Activated naive CD4-positive, alpha-beta T cell treated with anti-CD3 and anti-CD28 coated beads, Interleukin-2, amount 10 ng/mL, durations not matched to agents 7 days and 5 days (primary cell): ENCODE measurements at regions not wholly inside any gene's neighbourhood (a gene's known extent, or its start where the extent isn't known, plus 50 kb on each side); places are given as distances from the start of the nearest gene placed in this dataset.

Experiments used
- CTCF ChIA-PET: fragments of 350-600 bp; sonication (Branson Sonifier 250); formaldehyde crosslinking; loops from one replicate; lab custom pipeline; 2021; ENCODE audit warnings: antibody characterized with exemption; lab: Charles Lee
- DNase-seq: peaks from one replicate; pipeline ENCODE4 v3.0.0-alpha.2; 2020
- H3K27ac Mint-ChIP-seq: one replicate; pipeline ENCODE4 v1.8.0; 2021; ENCODE audit warnings: mild to moderate bottlenecking, moderate library complexity, mixed read lengths
- H3K27me3 Mint-ChIP-seq: one replicate; pipeline ENCODE4 v1.8.0; 2021; ENCODE audit warnings: mild to moderate bottlenecking, mixed read lengths
- H3K36me3 Mint-ChIP-seq: one replicate; pipeline ENCODE4 v1.8.0; 2021; ENCODE audit warnings: mixed read lengths
- H3K4me1 Mint-ChIP-seq: one replicate; pipeline ENCODE4 v1.8.0; 2021; ENCODE audit warnings: mixed read lengths
- H3K4me3 Mint-ChIP-seq: one replicate; pipeline ENCODE4 v1.8.0; 2021; ENCODE audit warnings: mild to moderate bottlenecking, moderate library complexity, mixed read lengths
- H3K9me3 Mint-ChIP-seq: one replicate; pipeline ENCODE4 v1.8.0; 2021; ENCODE audit warnings: mixed read lengths

GRCh38 chr4:83191026-83191425 is 76.5 kb upstream of the PLAC8 start:
- no peak for DNase-seq
- Mint-ChIP-seq H3K4me1 (peaks cover 4% of the 10 kb centered on the region), H3K4me3 (no peak overlapping the region), H3K27me3 (no peaks in the 10 kb centered on the region), H3K36me3 (peaks cover 3% of the 10 kb centered on the region), H3K27ac (no peak overlapping the region), H3K9me3 (peaks cover 3% of the 10 kb centered on the region)
- CTCF ChIA-PET: no interaction called here

- Mint-ChIP-seq H3K4me3 (no peak overlapping the region), H3K27me3 (no peaks in the 10 kb centered on the region), H3K27ac (no peak overlapping the region), H3K9me3 (peaks cover 1% of the 10 kb centered on the region), H3K4me1 (peaks cover 4% of the 10 kb centered on the region), H3K36me3 (peaks cover 3% of the 10 kb centered on the region)
- CTCF ChIA-PET: interaction anchor here (1.0 to 1.5 kb wide), 2 partner anchors 8 to 11 kb away, joined by 3 read pairs; no protein-coding TSS in a partner anchor
- DNase-seq: no peak
Measured at GRCh38 chr4:83189631-83190136, 75.2 kb upstream of the PLAC8 start.

GRCh38 chr4:83180431-83180968 is 66.0 kb upstream of the PLAC8 start:
- peaks cover 9% of the 10 kb centered on the region for H3K27me3 Mint-ChIP-seq
- no peak for DNase-seq
- CTCF ChIA-PET: no interaction called here
- no peaks in the 10 kb centered on the region for H3K4me1 Mint-ChIP-seq
- H3K4me3 Mint-ChIP-seq: no peak overlapping the region
- no peaks in the 10 kb centered on the region for H3K9me3 Mint-ChIP-seq
- peaks cover 1% of the 10 kb centered on the region for H3K36me3 Mint-ChIP-seq
- no peak overlapping the region for H3K27ac Mint-ChIP-seq

- H3K36me3 Mint-ChIP-seq: peaks cover 1% of the 10 kb centered on the region
- no peak for DNase-seq
- peaks cover 9% of the 10 kb centered on the region for H3K27me3 Mint-ChIP-seq
- H3K27ac Mint-ChIP-seq: no peak overlapping the region
- CTCF ChIA-PET: no interaction called here
- no peak overlapping the region for H3K4me3 Mint-ChIP-seq
- peaks cover 3% of the 10 kb centered on the region for H3K9me3 Mint-ChIP-seq
- H3K4me1 Mint-ChIP-seq: peaks cover 3% of the 10 kb centered on the region
Measured at GRCh38 chr4:83179205-83179604, 64.7 kb upstream of the PLAC8 start.

- no peak overlapping the region for H3K4me3 Mint-ChIP-seq
- H3K27me3 Mint-ChIP-seq: peaks cover 9% of the 10 kb centered on the region
- no peak for DNase-seq
- H3K4me1 Mint-ChIP-seq: peaks cover 3% of the 10 kb centered on the region
- peaks cover 4% of the 10 kb centered on the region for H3K36me3 Mint-ChIP-seq
- CTCF ChIA-PET: no interaction called here
- H3K9me3 Mint-ChIP-seq: peaks cover 3% of the 10 kb centered on the region
- no peak overlapping the region for H3K27ac Mint-ChIP-seq
Measured at GRCh38 chr4:83178029-83178428, 63.5 kb upstream of the PLAC8 start.

GRCh38 chr4:83177182-83177581 is 62.7 kb upstream of the PLAC8 start:
- Mint-ChIP-seq H3K27ac (no peak overlapping the region), H3K27me3 (peaks cover 9% of the 10 kb centered on the region), H3K4me1 (peaks cover 3% of the 10 kb centered on the region), H3K36me3 (peaks cover 4% of the 10 kb centered on the region), H3K9me3 (peaks cover 5% of the 10 kb centered on the region), H3K4me3 (no peak overlapping the region)
- CTCF ChIA-PET: no interaction called here
- DNase-seq: no peak

- H3K27ac Mint-ChIP-seq: no peak overlapping the region
- H3K9me3 Mint-ChIP-seq: peaks cover 9% of the 10 kb centered on the region
- peaks cover 5% of the 10 kb centered on the region for H3K27me3 Mint-ChIP-seq
- H3K4me3 Mint-ChIP-seq: no peak overlapping the region
- CTCF ChIA-PET: no interaction called here
- no peak for DNase-seq
- H3K36me3 Mint-ChIP-seq: peaks cover 7% of the 10 kb centered on the region
- H3K4me1 Mint-ChIP-seq: peaks cover 12% of the 10 kb centered on the region
Measured at GRCh38 chr4:83174844-83175414, 60.4 kb upstream of the PLAC8 start.

- Mint-ChIP-seq H3K27ac (no peak overlapping the region), H3K9me3 (peaks cover 15% of the 10 kb centered on the region), H3K4me3 (no peak overlapping the region)
Measured at GRCh38 chr4:83172371-83172770, 57.8 kb upstream of the PLAC8 start.

GRCh38 chr4:83171436-83172039 is 57.0 kb upstream of the PLAC8 start:
- Mint-ChIP-seq H3K4me1 (peaks cover 19% of the 10 kb centered on the region), H3K4me3 (no peak overlapping the region), H3K27ac (peak overlapping the region; percentile 67), H3K36me3 (peaks cover 12% of the 10 kb centered on the region), H3K9me3 (peaks cover 15% of the 10 kb centered on the region), H3K27me3 (no peaks in the 10 kb centered on the region)
- CTCF ChIA-PET: no interaction called here
- no peak for DNase-seq

More at GRCh38 chr4:83172371-83172770, 57.8 kb upstream of the PLAC8 start:
- no peak for DNase-seq
- peaks cover 12% of the 10 kb centered on the region for H3K4me1 Mint-ChIP-seq
- H3K36me3 Mint-ChIP-seq: peaks cover 12% of the 10 kb centered on the region
- no peaks in the 10 kb centered on the region for H3K27me3 Mint-ChIP-seq
- CTCF ChIA-PET: no interaction called here

GRCh38 chr4:83170952-83171399 is 56.4 kb upstream of the PLAC8 start:
- Mint-ChIP-seq H3K27me3 (no peaks in the 10 kb centered on the region), H3K36me3 (peaks cover 14% of the 10 kb centered on the region), H3K4me3 (no peak overlapping the region), H3K4me1 (peaks cover 21% of the 10 kb centered on the region), H3K27ac (peak overlapping the region; percentile 67), H3K9me3 (peaks cover 15% of the 10 kb centered on the region)
- CTCF ChIA-PET: no interaction called here
- peak; percentile 21 for DNase-seq
